GM23338 (cell line): ENCODE measurements at regions not wholly inside any gene's neighbourhood (a gene's known extent, or its start where the extent isn't known, plus 50 kb on each side); places are given as distances from the start of the nearest gene placed in this dataset.

Experiments
- ATAC-seq: fragments of 200-7000 bp; cut with Tn5 transposase; 3 replicates; pipeline ENCODE4 v1.9.1; 2020
- DNase-seq: peaks from one replicate; pipeline ENCODE4 v3.0.0-alpha.2; 2015; ENCODE audit warnings: low spot score
- H2AFZ ChIP-seq: fragments of 200-600 bp; sonication (generic); 2 replicates; pipeline ENCODE4 v1.8.0; 2016; ENCODE audit warnings: antibody characterized with exemption, mild to moderate bottlenecking, moderate library complexity
- H3F3A ChIP-seq: fragments of 200-600 bp; sonication (generic); replicated peaks from 2 replicates; pipeline ENCODE4 v1.8.0; 2017; ENCODE audit warnings: antibody characterized with exemption, mixed run types, low read depth
- H3K27ac ChIP-seq: fragments of 200-600 bp; sonication (generic); 2 replicates; pipeline ENCODE4 v1.6.1; 2016; ENCODE audit warnings: low read depth
- H3K27me3 ChIP-seq: fragments of 200-600 bp; sonication (generic); 2 replicates; pipeline ENCODE4 v1.8.0; 2016; ENCODE audit warnings: mild to moderate bottlenecking, mixed run types, moderate library complexity; ENCODE audit not compliant: insufficient read depth
- H3K36me3 ChIP-seq: fragments of 200-600 bp; sonication (generic); 2 replicates; pipeline ENCODE4 v1.8.0; 2016; ENCODE audit warnings: mild to moderate bottlenecking; ENCODE audit not compliant: insufficient read depth
- H3K4me1 ChIP-seq: fragments of 200-600 bp; sonication (generic); 2 replicates; pipeline ENCODE4 v1.8.0; 2016; ENCODE audit warnings: mild to moderate bottlenecking, moderate library complexity; ENCODE audit not compliant: insufficient read depth
- H3K4me2 ChIP-seq: fragments of 200-600 bp; sonication (generic); 2 replicates; pipeline ENCODE4 v1.7.1; 2017; ENCODE audit warnings: mixed run types
- H3K4me3 ChIP-seq: fragments of 200-600 bp; sonication (generic); 2 replicates; pipeline ENCODE4 v1.6.1; 2016; ENCODE audit warnings: mixed run types
- H3K79me2 ChIP-seq: fragments of 200-600 bp; sonication (generic); replicated peaks from 2 replicates; pipeline ENCODE4 v1.8.0; 2017; ENCODE audit warnings: mild to moderate bottlenecking; ENCODE audit not compliant: insufficient read depth
- H3K9me2 ChIP-seq: fragments of 200-600 bp; sonication (generic); 2 replicates; pipeline ENCODE4 v1.8.0; 2017; ENCODE audit not compliant: insufficient read depth
- H4K20me1 ChIP-seq: fragments of 200-600 bp; sonication (generic); replicated peaks from 2 replicates; pipeline ENCODE4 v1.8.0; 2017; ENCODE audit warnings: mild to moderate bottlenecking; ENCODE audit not compliant: insufficient read depth
- H3K27ac Mint-ChIP-seq: 2 replicates; pipeline ENCODE4 v1.8.0; 2020; ENCODE audit warnings: inconsistent platforms, mild to moderate bottlenecking, moderate library complexity, mixed read lengths
- H3K27me3 Mint-ChIP-seq: 3 replicates; pipeline ENCODE4 v1.8.0; 2022; ENCODE audit warnings: low read depth, mild to moderate bottlenecking, moderate library complexity, mixed read lengths, inconsistent platforms; ENCODE audit not compliant: insufficient read depth, poor library complexity
- H3K36me3 Mint-ChIP-seq: 3 replicates; pipeline ENCODE4 v1.8.0; 2021; ENCODE audit warnings: low read depth, mild to moderate bottlenecking, inconsistent platforms, moderate library complexity, mixed read lengths
- H3K4me1 Mint-ChIP-seq: 3 replicates; pipeline ENCODE4 v1.8.0; 2020; ENCODE audit warnings: mild to moderate bottlenecking, inconsistent platforms, mixed read lengths
- H3K4me3 Mint-ChIP-seq: 3 replicates; pipeline ENCODE4 v1.8.0; 2021; ENCODE audit warnings: moderate library complexity, mild to moderate bottlenecking, inconsistent platforms, mixed read lengths
- H3K9me3 Mint-ChIP-seq: 3 replicates; pipeline ENCODE4 v1.8.0; 2020; ENCODE audit warnings: moderate library complexity, mild to moderate bottlenecking, inconsistent platforms, mixed read lengths
- CREB1 ChIP-seq: fragments of 250-450 bp; sonication (Bioruptor Pico); IDR thresholded peaks from 2 replicates; pipeline ENCODE4 v1.5.0; 2020; ENCODE audit warnings: low read depth, mild to moderate bottlenecking, moderate library complexity
- EZH2 ChIP-seq: fragments of 200-600 bp; sonication (generic); IDR thresholded peaks from one replicate; pipeline ENCODE4 v1.8.0; 2017; ENCODE audit warnings: antibody characterized with exemption, mild to moderate bottlenecking, low read depth; ENCODE audit not compliant: unreplicated experiment
- EZH2phosphoT487 ChIP-seq: fragments of 200-600 bp; sonication (generic); IDR thresholded peaks from one replicate; pipeline ENCODE4 v1.8.1; 2018; ENCODE audit warnings: antibody characterized with exemption; ENCODE audit not compliant: unreplicated experiment
- JUNB ChIP-seq: IDR thresholded peaks from one replicate; pipeline ENCODE4 v1.6.1; 2016; ENCODE audit warnings: antibody characterized with exemption; ENCODE audit not compliant: unreplicated experiment
- TF ChIP-seq, protein P1 (sequence below), 2 experiments: fragments of 200-600 bp in 1 of 2; sonication (generic) in 1 of 2; conservative IDR thresholded peaks; 2 replicates each; pipeline versions ENCODE4 v1.5.1 to v1.6.1; 2016 to 2017; ENCODE audit warnings: antibody characterized with exemption in 2 of 2, low read depth in 2 of 2, mild to moderate bottlenecking in 2 of 2, moderate library complexity in 1 of 2
- TF ChIP-seq, protein P2 (sequence below): fragments of 250-450 bp; sonication (Bioruptor Pico); IDR thresholded peaks from 2 replicates; pipeline ENCODE4 v1.5.0; 2020; ENCODE audit warnings: mild to moderate bottlenecking, moderate library complexity
- TF ChIP-seq, protein P3 (sequence below): IDR thresholded peaks from 2 replicates; pipeline ENCODE4 v1.6.1; 2016; ENCODE audit warnings: antibody characterized with exemption

DNA sequence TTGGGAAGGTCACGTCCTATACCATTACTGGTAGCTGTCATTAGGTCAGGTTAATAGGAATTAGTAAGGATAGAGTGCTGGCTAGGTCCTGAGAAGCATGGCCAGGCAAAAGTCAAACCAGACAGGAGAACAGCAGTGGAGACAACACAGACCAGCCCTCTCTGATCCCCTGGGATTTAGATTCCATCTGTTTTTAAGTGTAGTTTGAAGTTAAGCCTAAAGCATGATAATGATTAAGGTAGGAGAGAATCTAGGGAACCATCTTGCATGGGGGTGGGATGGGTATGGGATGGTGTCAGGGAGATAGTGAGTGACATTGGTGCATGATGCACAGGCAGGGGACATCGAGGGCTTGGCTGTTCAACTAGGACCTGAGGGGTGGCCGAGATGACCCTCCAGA, 96.6 kb downstream of the MYCN start:
- no peaks in the 10 kb centered on the region for H3K9me2 ChIP-seq
- H3K4me3 Mint-ChIP-seq: no peak overlapping the region
- no peak for DNase-seq
- no peak for ATAC-seq
- H3K79me2 ChIP-seq: no peaks in the 10 kb centered on the region
- H3K36me3 Mint-ChIP-seq: no peaks in the 10 kb centered on the region
- no peaks in the 10 kb centered on the region for H3F3A ChIP-seq
- H3K27me3 ChIP-seq: no peaks in the 10 kb centered on the region
- no peak overlapping the region for H3K27ac ChIP-seq
- no peak overlapping the region for H3K4me3 ChIP-seq
- H3K27me3 Mint-ChIP-seq: peaks cover 4% of the 10 kb centered on the region
- no peaks in the 10 kb centered on the region for H3K36me3 ChIP-seq
- peaks cover 6% of the 10 kb centered on the region for H3K4me1 ChIP-seq
- H2AFZ ChIP-seq: no peak overlapping the region
- no peaks in the 10 kb centered on the region; the same call in 2 of the 3 replicates for H3K9me3 Mint-ChIP-seq
- no peak overlapping the region for H3K27ac Mint-ChIP-seq
- H4K20me1 ChIP-seq: no peaks in the 10 kb centered on the region
- H3K4me1 Mint-ChIP-seq: peaks cover 36% of the 10 kb centered on the region
- no peak overlapping the region for H3K4me2 ChIP-seq
- TF ChIP-seq CREB1: no peak
- no peak for TF ChIP-seq JUNB
- TF ChIP-seq, protein P1, sequence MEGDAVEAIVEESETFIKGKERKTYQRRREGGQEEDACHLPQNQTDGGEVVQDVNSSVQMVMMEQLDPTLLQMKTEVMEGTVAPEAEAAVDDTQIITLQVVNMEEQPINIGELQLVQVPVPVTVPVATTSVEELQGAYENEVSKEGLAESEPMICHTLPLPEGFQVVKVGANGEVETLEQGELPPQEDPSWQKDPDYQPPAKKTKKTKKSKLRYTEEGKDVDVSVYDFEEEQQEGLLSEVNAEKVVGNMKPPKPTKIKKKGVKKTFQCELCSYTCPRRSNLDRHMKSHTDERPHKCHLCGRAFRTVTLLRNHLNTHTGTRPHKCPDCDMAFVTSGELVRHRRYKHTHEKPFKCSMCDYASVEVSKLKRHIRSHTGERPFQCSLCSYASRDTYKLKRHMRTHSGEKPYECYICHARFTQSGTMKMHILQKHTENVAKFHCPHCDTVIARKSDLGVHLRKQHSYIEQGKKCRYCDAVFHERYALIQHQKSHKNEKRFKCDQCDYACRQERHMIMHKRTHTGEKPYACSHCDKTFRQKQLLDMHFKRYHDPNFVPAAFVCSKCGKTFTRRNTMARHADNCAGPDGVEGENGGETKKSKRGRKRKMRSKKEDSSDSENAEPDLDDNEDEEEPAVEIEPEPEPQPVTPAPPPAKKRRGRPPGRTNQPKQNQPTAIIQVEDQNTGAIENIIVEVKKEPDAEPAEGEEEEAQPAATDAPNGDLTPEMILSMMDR (conservative IDR thresholded peaks at IDR 0.05; ENCODE audit: low read depth in 2 of 2): no peak
- TF ChIP-seq, protein P2, sequence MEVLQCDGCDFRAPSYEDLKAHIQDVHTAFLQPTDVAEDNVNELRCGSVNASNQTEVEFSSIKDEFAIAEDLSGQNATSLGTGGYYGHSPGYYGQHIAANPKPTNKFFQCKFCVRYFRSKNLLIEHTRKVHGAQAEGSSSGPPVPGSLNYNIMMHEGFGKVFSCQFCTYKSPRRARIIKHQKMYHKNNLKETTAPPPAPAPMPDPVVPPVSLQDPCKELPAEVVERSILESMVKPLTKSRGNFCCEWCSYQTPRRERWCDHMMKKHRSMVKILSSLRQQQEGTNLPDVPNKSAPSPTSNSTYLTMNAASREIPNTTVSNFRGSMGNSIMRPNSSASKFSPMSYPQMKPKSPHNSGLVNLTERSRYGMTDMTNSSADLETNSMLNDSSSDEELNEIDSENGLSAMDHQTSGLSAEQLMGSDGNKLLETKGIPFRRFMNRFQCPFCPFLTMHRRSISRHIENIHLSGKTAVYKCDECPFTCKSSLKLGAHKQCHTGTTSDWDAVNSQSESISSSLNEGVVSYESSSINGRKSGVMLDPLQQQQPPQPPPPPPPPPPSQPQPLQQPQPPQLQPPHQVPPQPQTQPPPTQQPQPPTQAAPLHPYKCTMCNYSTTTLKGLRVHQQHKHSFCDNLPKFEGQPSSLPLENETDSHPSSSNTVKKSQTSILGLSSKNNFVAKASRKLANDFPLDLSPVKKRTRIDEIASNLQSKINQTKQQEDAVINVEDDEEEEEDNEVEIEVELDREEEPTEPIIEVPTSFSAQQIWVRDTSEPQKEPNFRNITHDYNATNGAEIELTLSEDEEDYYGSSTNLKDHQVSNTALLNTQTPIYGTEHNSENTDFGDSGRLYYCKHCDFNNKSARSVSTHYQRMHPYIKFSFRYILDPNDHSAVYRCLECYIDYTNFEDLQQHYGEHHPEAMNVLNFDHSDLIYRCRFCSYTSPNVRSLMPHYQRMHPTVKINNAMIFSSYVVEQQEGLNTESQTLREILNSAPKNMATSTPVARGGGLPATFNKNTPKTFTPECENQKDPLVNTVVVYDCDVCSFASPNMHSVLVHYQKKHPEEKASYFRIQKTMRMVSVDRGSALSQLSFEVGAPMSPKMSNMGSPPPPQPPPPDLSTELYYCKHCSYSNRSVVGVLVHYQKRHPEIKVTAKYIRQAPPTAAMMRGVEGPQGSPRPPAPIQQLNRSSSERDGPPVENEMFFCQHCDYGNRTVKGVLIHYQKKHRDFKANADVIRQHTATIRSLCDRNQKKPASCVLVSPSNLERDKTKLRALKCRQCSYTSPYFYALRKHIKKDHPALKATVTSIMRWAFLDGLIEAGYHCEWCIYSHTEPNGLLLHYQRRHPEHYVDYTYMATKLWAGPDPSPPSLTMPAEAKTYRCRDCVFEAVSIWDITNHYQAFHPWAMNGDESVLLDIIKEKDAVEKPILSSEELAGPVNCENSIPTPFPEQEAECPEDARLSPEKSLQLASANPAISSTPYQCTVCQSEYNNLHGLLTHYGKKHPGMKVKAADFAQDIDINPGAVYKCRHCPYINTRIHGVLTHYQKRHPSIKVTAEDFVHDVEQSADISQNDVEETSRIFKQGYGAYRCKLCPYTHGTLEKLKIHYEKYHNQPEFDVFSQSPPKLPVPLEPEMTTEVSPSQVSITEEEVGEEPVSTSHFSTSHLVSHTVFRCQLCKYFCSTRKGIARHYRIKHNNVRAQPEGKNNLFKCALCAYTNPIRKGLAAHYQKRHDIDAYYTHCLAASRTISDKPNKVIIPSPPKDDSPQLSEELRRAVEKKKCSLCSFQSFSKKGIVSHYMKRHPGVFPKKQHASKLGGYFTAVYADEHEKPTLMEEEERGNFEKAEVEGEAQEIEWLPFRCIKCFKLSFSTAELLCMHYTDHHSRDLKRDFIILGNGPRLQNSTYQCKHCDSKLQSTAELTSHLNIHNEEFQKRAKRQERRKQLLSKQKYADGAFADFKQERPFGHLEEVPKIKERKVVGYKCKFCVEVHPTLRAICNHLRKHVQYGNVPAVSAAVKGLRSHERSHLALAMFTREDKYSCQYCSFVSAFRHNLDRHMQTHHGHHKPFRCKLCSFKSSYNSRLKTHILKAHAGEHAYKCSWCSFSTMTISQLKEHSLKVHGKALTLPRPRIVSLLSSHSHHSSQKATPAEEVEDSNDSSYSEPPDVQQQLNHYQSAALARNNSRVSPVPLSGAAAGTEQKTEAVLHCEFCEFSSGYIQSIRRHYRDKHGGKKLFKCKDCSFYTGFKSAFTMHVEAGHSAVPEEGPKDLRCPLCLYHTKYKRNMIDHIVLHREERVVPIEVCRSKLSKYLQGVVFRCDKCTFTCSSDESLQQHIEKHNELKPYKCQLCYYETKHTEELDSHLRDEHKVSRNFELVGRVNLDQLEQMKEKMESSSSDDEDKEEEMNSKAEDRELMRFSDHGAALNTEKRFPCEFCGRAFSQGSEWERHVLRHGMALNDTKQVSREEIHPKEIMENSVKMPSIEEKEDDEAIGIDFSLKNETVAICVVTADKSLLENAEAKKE: no peak
- TF ChIP-seq EZH2: no peak
- TF ChIP-seq EZH2phosphoT487: no peak
- TF ChIP-seq, protein P3, sequence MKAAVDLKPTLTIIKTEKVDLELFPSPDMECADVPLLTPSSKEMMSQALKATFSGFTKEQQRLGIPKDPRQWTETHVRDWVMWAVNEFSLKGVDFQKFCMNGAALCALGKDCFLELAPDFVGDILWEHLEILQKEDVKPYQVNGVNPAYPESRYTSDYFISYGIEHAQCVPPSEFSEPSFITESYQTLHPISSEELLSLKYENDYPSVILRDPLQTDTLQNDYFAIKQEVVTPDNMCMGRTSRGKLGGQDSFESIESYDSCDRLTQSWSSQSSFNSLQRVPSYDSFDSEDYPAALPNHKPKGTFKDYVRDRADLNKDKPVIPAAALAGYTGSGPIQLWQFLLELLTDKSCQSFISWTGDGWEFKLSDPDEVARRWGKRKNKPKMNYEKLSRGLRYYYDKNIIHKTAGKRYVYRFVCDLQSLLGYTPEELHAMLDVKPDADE: no peak
